ENCODE measurements at regions not wholly inside any gene's neighbourhood (a gene's known extent, or its start where the extent isn't known, plus 50 kb on each side); places are given as distances from the start of the nearest gene placed in this dataset.

- intact Hi-C loops (cut with DNase I; ENCODE audit: low total_unique reads) (no loop called here), in situ Hi-C loops (cut with MboI; ENCODE audit: low sequenced_read_pairs in 4 of 4) (no loop called here)
- Histone ChIP-seq H3K9me3 (peaks cover 0 to 5% (median 0%) of the 10 kb centered on the region in 3 donors), H3K36me3 (no peaks in the 10 kb centered on the region), H3K4me3 (no peak overlapping the region), H3K27me3 (no peaks in the 10 kb centered on the region), H3K27ac (no peak overlapping the region), H3K4me1 (no peaks in the 10 kb centered on the region)
- DNase-seq (no peak), ATAC-seq (no peak)
- no peak for TF ChIP-seq POLR2A (IDR thresholded peaks at IDR 0.05)
- TF ChIP-seq CTCF (IDR thresholded peaks at IDR 0.05 in 4 of 5, conservative IDR thresholded peaks at IDR 0.05 in 1 of 5): no peak
Measured at GRCh38 chr2:52895726-52896340, 871.8 kb upstream of the CHAC2 start.

- TF ChIP-seq POLR2A (IDR thresholded peaks at IDR 0.05) (no peak), CTCF (IDR thresholded peaks at IDR 0.05 in 4 of 5, conservative IDR thresholded peaks at IDR 0.05 in 1 of 5) (no peak)
- ATAC-seq (no peak), DNase-seq (no peak)
- Histone ChIP-seq H3K9me3 (no peaks in the 10 kb centered on the region), H3K27ac (no peak overlapping the region), H3K4me1 (no peaks in the 10 kb centered on the region), H3K27me3 (no peaks in the 10 kb centered on the region), H3K36me3 (no peaks in the 10 kb centered on the region), H3K4me3 (no peak overlapping the region)
- intact Hi-C loops (cut with DNase I; ENCODE audit: low total_unique reads) (no loop called here), in situ Hi-C loops (cut with MboI; ENCODE audit: low sequenced_read_pairs in 4 of 4) (no loop called here)
Measured at GRCh38 chr2:52886556-52886955, 881.0 kb upstream of the CHAC2 start.

- no peak for DNase-seq
- no peak for ATAC-seq
- no peaks in the 10 kb centered on the region for H3K27me3 ChIP-seq
- no peaks in the 10 kb centered on the region for H3K4me1 ChIP-seq
- intact Hi-C loops (cut with DNase I; ENCODE audit: low total_unique reads) (no loop called here), in situ Hi-C loops (cut with MboI; ENCODE audit: low sequenced_read_pairs in 4 of 4) (no loop called here)
- H3K27ac ChIP-seq: no peak overlapping the region
- no peaks in the 10 kb centered on the region for H3K36me3 ChIP-seq
- TF ChIP-seq POLR2A (IDR thresholded peaks at IDR 0.05): no peak
- no peak for TF ChIP-seq CTCF (IDR thresholded peaks at IDR 0.05 in 4 of 5, conservative IDR thresholded peaks at IDR 0.05 in 1 of 5)
- H3K9me3 ChIP-seq: no peaks in the 10 kb centered on the region
- no peak overlapping the region for H3K4me3 ChIP-seq
Measured at GRCh38 chr2:52884761-52885352, 882.7 kb upstream of the CHAC2 start.

GRCh38 chr2:52882974-52883373, 884.6 kb upstream of the CHAC2 start:
- intact Hi-C loops (cut with DNase I; ENCODE audit: low total_unique reads): no loop called here
- in situ Hi-C loops (cut with MboI; ENCODE audit: low sequenced_read_pairs in 4 of 4): no loop called here
- no peak for ATAC-seq
- DNase-seq: no peak
- Histone ChIP-seq H3K4me1 (no peaks in the 10 kb centered on the region), H3K4me3 (no peak overlapping the region), H3K27ac (no peak overlapping the region), H3K27me3 (no peaks in the 10 kb centered on the region), H3K36me3 (no peaks in the 10 kb centered on the region), H3K9me3 (no peaks in the 10 kb centered on the region)
- TF ChIP-seq CTCF (IDR thresholded peaks at IDR 0.05 in 4 of 5, conservative IDR thresholded peaks at IDR 0.05 in 1 of 5): no peak
- no peak for TF ChIP-seq POLR2A (IDR thresholded peaks at IDR 0.05)

- intact Hi-C loops (cut with DNase I; ENCODE audit: low total_unique reads) (no loop called here), in situ Hi-C loops (cut with MboI; ENCODE audit: low sequenced_read_pairs in 4 of 4) (no loop called here)
- H3K4me1 ChIP-seq: no peaks in the 10 kb centered on the region
- no peak overlapping the region for H3K4me3 ChIP-seq
- no peak for TF ChIP-seq CTCF (IDR thresholded peaks at IDR 0.05 in 4 of 5, conservative IDR thresholded peaks at IDR 0.05 in 1 of 5)
- no peak for TF ChIP-seq POLR2A (IDR thresholded peaks at IDR 0.05)
- ATAC-seq (no peak), DNase-seq (no peak)
- no peaks in the 10 kb centered on the region for H3K36me3 ChIP-seq
- H3K27me3 ChIP-seq: no peaks in the 10 kb centered on the region
- no peak overlapping the region for H3K27ac ChIP-seq
- H3K9me3 ChIP-seq: no peaks in the 10 kb centered on the region
Measured at GRCh38 chr2:52881606-52882005, 886.0 kb upstream of the CHAC2 start.

Data from gastrocnemius medialis (tissue), 4 donors.